ENCODE measurements at regions not wholly inside any gene's neighbourhood (a gene's known extent, or its start where the extent isn't known, plus 50 kb on each side); places are given as distances from the start of the nearest gene placed in this dataset.

DNA sequence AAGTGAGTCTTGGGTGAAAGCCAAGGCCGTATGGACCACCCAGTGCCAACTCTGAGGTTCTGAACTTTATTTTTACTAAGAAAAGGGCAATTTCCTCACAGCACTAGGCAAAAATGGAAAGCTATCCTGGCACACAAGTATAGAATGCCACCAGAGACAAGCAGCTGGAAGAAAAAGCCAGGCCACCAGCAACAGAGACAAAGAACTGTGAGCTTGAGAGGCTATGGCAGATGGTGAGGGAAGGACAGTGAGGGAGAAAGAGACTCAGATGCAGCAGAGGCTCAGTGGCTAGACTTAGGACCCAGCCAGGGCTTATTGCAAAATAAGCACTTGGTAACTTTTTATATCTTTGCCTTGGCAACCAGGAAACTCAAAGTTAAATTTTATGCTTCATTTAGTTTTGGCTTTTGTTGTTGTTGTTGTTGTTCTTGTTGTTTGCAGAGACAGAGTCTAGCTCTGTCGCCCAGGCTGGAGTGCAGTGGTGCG lies 78.0 kb upstream of the BZW1 start:
- H3K4me3 ChIP-seq, result no peak overlapping the region
- WGBS, 2 donors, result 55 to 68% methylated on average over 3 of the region's 3 CpGs
- no peaks in the 10 kb centered on the region for H3K36me3 ChIP-seq (replicated peaks in 1 of 2; ENCODE audit: insufficient read depth in 1 of 2, low read depth in 2 of 2)
- no peak for DNase-seq
- no peaks in the 10 kb centered on the region for H3K27me3 ChIP-seq
- intact Hi-C loops (cut with DNase I), result no loop called here
- ATAC-seq, result no peak
- TF ChIP-seq POLR2A (IDR thresholded peaks at IDR 0.05), result no peak
- no peak for TF ChIP-seq CTCF (IDR thresholded peaks at IDR 0.05)
- no peaks in the 10 kb centered on the region for H3K9me3 ChIP-seq
- H3K4me1 ChIP-seq, result peaks cover 3% of the 10 kb centered on the region
- no peak overlapping the region for H3K27ac ChIP-seq

- 78 to 79% methylated on average over 3 of the region's 3 CpGs for WGBS, 2 donors
- Histone ChIP-seq H3K27me3 (no peaks in the 10 kb centered on the region), H3K9me3 (no peaks in the 10 kb centered on the region), H3K4me3 (no peak overlapping the region), H3K27ac (no peak overlapping the region), H3K36me3 (replicated peaks in 1 of 2; ENCODE audit: insufficient read depth in 1 of 2, low read depth in 2 of 2) (no peaks in the 10 kb centered on the region), H3K4me1 (peaks cover 3% of the 10 kb centered on the region)
- intact Hi-C loops (cut with DNase I), result no loop called here
- TF ChIP-seq CTCF (IDR thresholded peaks at IDR 0.05) (no peak), POLR2A (IDR thresholded peaks at IDR 0.05) (no peak)
- ATAC-seq (no peak), DNase-seq (no peak)
These were observed 76.6 kb upstream of the BZW1 start for GRCh38 chr2:200735061-200735460.

DNA sequence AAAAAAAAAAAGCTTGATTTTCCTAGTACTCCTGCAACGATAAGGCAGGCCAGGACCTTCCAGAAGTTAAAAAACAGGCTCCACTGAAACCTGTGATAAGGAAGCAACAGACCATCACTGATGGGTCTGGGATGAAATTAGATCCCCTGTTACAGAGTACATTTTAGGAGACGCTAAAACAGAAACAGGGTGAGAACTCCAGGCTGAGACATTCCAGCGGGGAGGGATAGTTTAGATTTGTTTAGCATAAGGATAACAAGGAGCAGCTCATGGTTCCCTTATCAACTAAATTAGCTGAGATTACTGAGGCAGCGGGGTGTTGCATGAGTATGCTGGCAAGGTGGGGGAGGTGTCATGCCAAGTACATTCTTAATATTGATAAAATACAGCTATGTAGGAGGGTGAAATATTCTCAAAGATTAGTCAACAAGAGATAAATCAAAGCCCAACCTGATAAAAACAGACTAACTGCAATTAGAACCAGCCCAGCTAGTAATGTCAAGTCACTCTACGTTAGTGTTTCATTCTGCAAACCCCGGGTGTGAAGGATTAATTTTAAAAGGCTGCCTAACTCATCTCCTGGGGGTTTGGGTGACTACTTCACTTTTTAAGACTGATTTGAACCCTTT lies 75.0 kb upstream of the BZW1 start:
- TF ChIP-seq CTCF (IDR thresholded peaks at IDR 0.05), result no peak
- TF ChIP-seq POLR2A (IDR thresholded peaks at IDR 0.05), result no peak
- no peaks in the 10 kb centered on the region for H3K27me3 ChIP-seq
- H3K4me1 ChIP-seq, result peaks cover 3% of the 10 kb centered on the region
- 17 to 18% methylated on average over 6 of the region's 6 CpGs for WGBS, 2 donors
- ATAC-seq, result no peak
- DNase-seq, result no peak
- no peaks in the 10 kb centered on the region for H3K36me3 ChIP-seq (replicated peaks in 1 of 2; ENCODE audit: insufficient read depth in 1 of 2, low read depth in 2 of 2)
- intact Hi-C loops (cut with DNase I), result no loop called here
- no peak overlapping the region for H3K27ac ChIP-seq
- H3K4me3 ChIP-seq, result no peak overlapping the region
- no peaks in the 10 kb centered on the region for H3K9me3 ChIP-seq

GRCh38 chr2:200737585-200737984 lies 74.1 kb upstream of the BZW1 start:
- 72 to 82% methylated on average over 4 of the region's 4 CpGs for WGBS, 2 donors
- H3K4me3 ChIP-seq, result no peak overlapping the region

More at GRCh38 chr2:200737585-200737984, 74.1 kb upstream of the BZW1 start:
- DNase-seq (no peak), ATAC-seq (no peak)
- Histone ChIP-seq H3K4me1 (peaks cover 3% of the 10 kb centered on the region), H3K27ac (no peak overlapping the region), H3K36me3 (replicated peaks in 1 of 2; ENCODE audit: insufficient read depth in 1 of 2, low read depth in 2 of 2) (no peaks in the 10 kb centered on the region), H3K9me3 (no peaks in the 10 kb centered on the region), H3K27me3 (no peaks in the 10 kb centered on the region)
- TF ChIP-seq CTCF (IDR thresholded peaks at IDR 0.05) (no peak), POLR2A (IDR thresholded peaks at IDR 0.05) (no peak)
- intact Hi-C loops (cut with DNase I), result no loop called here
